ENCODE measurements at regions not wholly inside any gene's neighbourhood (a gene's known extent, or its start where the extent isn't known, plus 50 kb on each side); places are given as distances from the start of the nearest gene placed in this dataset.
"Not testable (repeated sequence)": the region's sequence is repeated elsewhere in the genome, so short reads cannot be mapped to it uniquely, and the experiment has no call there.

DNA sequence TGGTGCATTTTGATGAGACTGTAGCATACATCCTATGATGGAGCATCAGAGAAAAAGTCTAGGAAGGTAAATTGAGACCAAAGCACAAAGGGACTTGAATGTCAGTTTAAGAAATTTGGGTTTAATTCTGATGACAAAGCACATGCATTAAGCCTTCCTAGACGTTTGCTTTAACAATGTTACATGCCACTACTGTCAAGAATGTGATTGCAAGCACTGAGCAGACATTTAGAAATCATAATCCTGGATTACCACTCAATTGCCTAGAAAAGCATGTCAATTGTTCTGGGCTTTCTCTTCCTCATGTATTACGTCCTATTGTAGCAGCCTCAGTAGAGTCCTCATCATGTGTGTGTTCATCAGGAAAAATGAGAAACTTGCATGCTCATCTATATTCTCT is 117.1 kb downstream of the ZNF281 start:
- ATAC-seq (no peak), DNase-seq (no peak)
- Histone ChIP-seq H3K4me1 (ENCODE audit: control insufficient read depth, insufficient read depth, low read length) (no peaks in the 10 kb centered on the region), H3K27ac (ENCODE audit: low read length) (no peak overlapping the region), H3K36me3 (ENCODE audit: control insufficient read depth, insufficient read depth, low read length) (no peaks in the 10 kb centered on the region), H3K9me3 (ENCODE audit: control insufficient read depth, insufficient read depth, low read length) (no peaks in the 10 kb centered on the region), H3K27me3 (ENCODE audit: control insufficient read depth, insufficient read depth, low read length) (no peaks in the 10 kb centered on the region), H3K4me3 (ENCODE audit: low read length) (no peak overlapping the region)
- H3K27me3 Mint-ChIP-seq (ENCODE audit: low read depth in 2 of 2), result peaks cover 0 to 3% of the 10 kb centered on the region in 2 donors
- TF ChIP-seq, protein P1, sequence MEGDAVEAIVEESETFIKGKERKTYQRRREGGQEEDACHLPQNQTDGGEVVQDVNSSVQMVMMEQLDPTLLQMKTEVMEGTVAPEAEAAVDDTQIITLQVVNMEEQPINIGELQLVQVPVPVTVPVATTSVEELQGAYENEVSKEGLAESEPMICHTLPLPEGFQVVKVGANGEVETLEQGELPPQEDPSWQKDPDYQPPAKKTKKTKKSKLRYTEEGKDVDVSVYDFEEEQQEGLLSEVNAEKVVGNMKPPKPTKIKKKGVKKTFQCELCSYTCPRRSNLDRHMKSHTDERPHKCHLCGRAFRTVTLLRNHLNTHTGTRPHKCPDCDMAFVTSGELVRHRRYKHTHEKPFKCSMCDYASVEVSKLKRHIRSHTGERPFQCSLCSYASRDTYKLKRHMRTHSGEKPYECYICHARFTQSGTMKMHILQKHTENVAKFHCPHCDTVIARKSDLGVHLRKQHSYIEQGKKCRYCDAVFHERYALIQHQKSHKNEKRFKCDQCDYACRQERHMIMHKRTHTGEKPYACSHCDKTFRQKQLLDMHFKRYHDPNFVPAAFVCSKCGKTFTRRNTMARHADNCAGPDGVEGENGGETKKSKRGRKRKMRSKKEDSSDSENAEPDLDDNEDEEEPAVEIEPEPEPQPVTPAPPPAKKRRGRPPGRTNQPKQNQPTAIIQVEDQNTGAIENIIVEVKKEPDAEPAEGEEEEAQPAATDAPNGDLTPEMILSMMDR (IDR thresholded peaks at IDR 0.05), result no peak
- no peaks in the 10 kb centered on the region for H3K4me1 Mint-ChIP-seq
- intact Hi-C loops (cut with micrococcal nuclease), result no loop called here
- no peak overlapping the region for H3K4me3 Mint-ChIP-seq
- H3K27ac Mint-ChIP-seq, result no peak overlapping the region
- no peaks in the 10 kb centered on the region for H3K36me3 Mint-ChIP-seq
- no peaks in the 10 kb centered on the region for H3K9me3 Mint-ChIP-seq
- WGBS (ENCODE audit: insufficient coverage), result 77% methylated on average over 2 of the region's 2 CpGs

DNA sequence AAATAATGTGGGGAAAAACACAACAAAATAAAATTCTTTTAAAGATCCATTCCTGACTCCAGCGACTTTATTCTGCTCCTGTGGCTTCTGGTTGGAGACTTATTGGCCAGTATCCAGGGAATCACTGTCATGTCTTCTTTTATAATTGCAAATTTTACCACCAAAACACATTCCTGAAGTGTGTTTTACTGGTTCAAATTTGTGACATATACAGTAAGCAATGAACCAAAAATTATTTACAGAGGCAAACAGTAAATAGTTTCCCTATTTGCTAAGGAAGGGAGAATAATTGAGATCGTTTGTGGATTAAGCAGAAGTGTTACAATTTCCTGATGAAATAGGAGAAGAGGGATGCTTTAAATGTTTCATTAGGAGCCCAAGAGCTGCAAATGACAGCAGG is 118.7 kb downstream of the ZNF281 start:
- intact Hi-C loops (cut with micrococcal nuclease), result no loop called here
- ATAC-seq (no peak), DNase-seq (no peak)
- Histone ChIP-seq H3K27me3 (ENCODE audit: control insufficient read depth, insufficient read depth, low read length) (no peaks in the 10 kb centered on the region), H3K36me3 (ENCODE audit: control insufficient read depth, insufficient read depth, low read length) (no peaks in the 10 kb centered on the region), H3K9me3 (ENCODE audit: control insufficient read depth, insufficient read depth, low read length) (no peaks in the 10 kb centered on the region), H3K27ac (ENCODE audit: low read length) (no peak overlapping the region), H3K4me1 (ENCODE audit: control insufficient read depth, insufficient read depth, low read length) (no peaks in the 10 kb centered on the region), H3K4me3 (ENCODE audit: low read length) (no peak overlapping the region)
- H3K27me3 Mint-ChIP-seq (ENCODE audit: low read depth in 2 of 2), result peaks cover 0 to 3% of the 10 kb centered on the region in 2 donors
- H3K36me3 Mint-ChIP-seq, result no peaks in the 10 kb centered on the region
- no peak overlapping the region for H3K27ac Mint-ChIP-seq
- H3K9me3 Mint-ChIP-seq, result no peaks in the 10 kb centered on the region
- H3K4me1 Mint-ChIP-seq, result no peaks in the 10 kb centered on the region
- H3K4me3 Mint-ChIP-seq, result no peak overlapping the region
- TF ChIP-seq, protein P1 (IDR thresholded peaks at IDR 0.05), result no peak
- 78% methylated on average over 2 of the region's 2 CpGs for WGBS (ENCODE audit: insufficient coverage)

DNA sequence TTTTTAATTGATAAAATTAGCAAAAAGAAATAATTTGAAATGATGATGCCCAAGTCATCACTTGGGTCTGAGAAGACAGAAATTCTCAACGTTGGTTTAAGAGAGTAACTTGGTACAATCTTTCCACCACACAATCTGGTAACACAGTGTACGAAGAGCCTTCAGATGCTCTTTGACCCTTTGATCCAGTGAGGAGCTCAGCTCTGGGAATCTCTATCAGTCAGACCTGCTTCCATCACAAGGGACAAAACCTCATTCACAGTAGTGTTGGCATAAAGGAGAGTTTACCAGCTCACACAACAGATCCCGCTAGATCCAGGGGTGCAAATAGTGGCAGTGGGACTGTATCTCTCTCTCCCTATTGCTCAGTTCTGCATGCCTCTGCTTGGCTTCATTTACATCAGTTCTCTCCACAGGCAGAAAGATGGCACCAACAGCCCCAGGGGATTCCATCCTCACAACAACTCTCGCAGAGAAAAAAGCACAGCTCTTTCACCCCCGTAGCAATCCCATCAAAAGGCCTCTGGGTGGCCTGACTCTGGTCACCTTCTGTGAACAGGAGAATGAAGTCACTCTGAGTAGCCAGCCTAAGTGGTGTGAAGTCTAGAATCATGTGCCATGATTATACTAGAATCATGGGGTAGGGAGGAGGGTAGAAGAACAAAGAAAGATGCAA is 119.7 kb downstream of the ZNF281 start:
- no peaks in the 10 kb centered on the region for H3K4me1 Mint-ChIP-seq
- H3K36me3 ChIP-seq (ENCODE audit: control insufficient read depth, insufficient read depth, low read length), result no peaks in the 10 kb centered on the region
- H3K27ac Mint-ChIP-seq, result no peak overlapping the region
- WGBS (ENCODE audit: insufficient coverage), result 84% methylated on average over 5 of the region's 5 CpGs
- no peak overlapping the region for H3K4me3 Mint-ChIP-seq
- no peaks in the 10 kb centered on the region for H3K27me3 ChIP-seq (ENCODE audit: control insufficient read depth, insufficient read depth, low read length)
- H3K36me3 Mint-ChIP-seq, result no peaks in the 10 kb centered on the region
- H3K27ac ChIP-seq (ENCODE audit: low read length), result no peak overlapping the region
- no peak overlapping the region for H3K4me3 ChIP-seq (ENCODE audit: low read length)
- TF ChIP-seq, protein P1 (IDR thresholded peaks at IDR 0.05), result no peak
- H3K27me3 Mint-ChIP-seq (ENCODE audit: low read depth in 2 of 2), result peaks cover 0 to 3% of the 10 kb centered on the region in 2 donors
- no peaks in the 10 kb centered on the region for H3K9me3 Mint-ChIP-seq
- intact Hi-C loops (cut with micrococcal nuclease), result no loop called here
- ATAC-seq, result no peak
- H3K9me3 ChIP-seq (ENCODE audit: control insufficient read depth, insufficient read depth, low read length), result no peaks in the 10 kb centered on the region
- no peaks in the 10 kb centered on the region for H3K4me1 ChIP-seq (ENCODE audit: control insufficient read depth, insufficient read depth, low read length)
- DNase-seq, result no peak

DNA sequence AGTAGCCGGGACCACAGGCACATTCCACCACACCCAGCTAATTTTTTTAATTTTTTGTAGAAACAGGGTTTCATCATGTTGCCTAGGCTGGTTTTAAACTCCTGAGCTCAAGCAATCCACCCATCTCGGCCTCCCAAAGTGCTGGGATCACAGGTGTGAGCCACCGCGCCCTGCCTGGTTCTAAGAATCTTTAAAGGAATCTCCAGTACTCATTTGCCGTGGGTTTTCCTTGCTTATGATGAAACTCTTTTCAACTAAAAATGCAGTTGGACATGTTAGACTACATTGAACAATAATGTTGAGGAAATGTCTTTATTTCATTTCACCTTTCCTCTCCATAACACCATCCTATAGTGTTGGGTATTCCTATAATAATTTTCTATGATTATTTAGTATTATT is 121.6 kb downstream of the ZNF281 start:
- H3K4me1 Mint-ChIP-seq, result no peaks in the 10 kb centered on the region
- H3K4me3 Mint-ChIP-seq, result no peak overlapping the region
- ATAC-seq (no peak), DNase-seq (no peak)
- H3K27me3 Mint-ChIP-seq (ENCODE audit: low read depth in 2 of 2), result peaks cover 0 to 6% of the 10 kb centered on the region in 2 donors
- H3K36me3 Mint-ChIP-seq, result no peaks in the 10 kb centered on the region
- Histone ChIP-seq H3K9me3 (ENCODE audit: control insufficient read depth, insufficient read depth, low read length) (no peaks in the 10 kb centered on the region), H3K27me3 (ENCODE audit: control insufficient read depth, insufficient read depth, low read length) (no peaks in the 10 kb centered on the region), H3K27ac (ENCODE audit: low read length) (no peak overlapping the region), H3K4me1 (ENCODE audit: control insufficient read depth, insufficient read depth, low read length) (no peaks in the 10 kb centered on the region), H3K4me3 (ENCODE audit: low read length) (no peak overlapping the region), H3K36me3 (ENCODE audit: control insufficient read depth, insufficient read depth, low read length) (no peaks in the 10 kb centered on the region)
- H3K9me3 Mint-ChIP-seq, result no peaks in the 10 kb centered on the region
- intact Hi-C loops (cut with micrococcal nuclease), result no loop called here
- TF ChIP-seq, protein P1 (IDR thresholded peaks at IDR 0.05), result no peak
- H3K27ac Mint-ChIP-seq, result no peak overlapping the region
- 96% methylated on average over 5 of the region's 5 CpGs for WGBS (ENCODE audit: insufficient coverage)

DNA sequence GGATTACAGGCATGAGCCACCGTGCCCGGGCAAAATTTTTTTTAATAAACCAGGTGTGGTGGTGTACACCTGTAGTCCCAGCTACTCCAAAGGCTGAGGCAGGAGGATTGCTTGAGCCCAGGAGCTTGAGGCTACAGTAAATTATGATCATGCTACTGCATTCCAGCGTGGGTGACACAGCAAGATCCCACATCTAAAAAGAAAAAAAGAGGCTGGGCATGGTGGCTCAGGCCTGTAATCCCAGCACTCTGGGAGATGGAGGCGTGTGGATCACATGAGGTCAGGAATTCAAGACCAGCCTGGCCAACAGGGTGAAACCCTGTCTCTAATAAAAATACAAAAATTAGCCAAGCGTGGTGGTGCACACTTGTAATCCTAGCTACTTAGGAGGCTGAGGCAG is 125.6 kb downstream of the ZNF281 start:
- intact Hi-C loops (cut with micrococcal nuclease); H3K27ac Mint-ChIP-seq; H3K9me3 Mint-ChIP-seq; H3K27me3 ChIP-seq (ENCODE audit: control insufficient read depth, insufficient read depth, low read length); H3K27ac ChIP-seq (ENCODE audit: low read length); H3K4me1 Mint-ChIP-seq; H3K4me3 Mint-ChIP-seq; H3K27me3 Mint-ChIP-seq (ENCODE audit: low read depth in 2 of 2); H3K36me3 Mint-ChIP-seq; H3K4me1 ChIP-seq (ENCODE audit: control insufficient read depth, insufficient read depth, low read length); H3K4me3 ChIP-seq (ENCODE audit: low read length); H3K9me3 ChIP-seq (ENCODE audit: control insufficient read depth, insufficient read depth, low read length); H3K36me3 ChIP-seq (ENCODE audit: control insufficient read depth, insufficient read depth, low read length); ATAC-seq; DNase-seq: not testable (repeated sequence)
- WGBS (ENCODE audit: insufficient coverage), result 95% methylated on average over 5 of the region's 5 CpGs
